ENCODE measurements at regions not wholly inside any gene's neighbourhood (a gene's known extent, or its start where the extent isn't known, plus 50 kb on each side); places are given as distances from the start of the nearest gene placed in this dataset.
"Not testable (repeated sequence)": the region's sequence is repeated elsewhere in the genome, so short reads cannot be mapped to it uniquely, and the experiment has no call there.

GRCh38 chrX:122004127-122004526, 956.7 kb downstream of the GLUD2 start:
- peak; percentile 77 for DNase-seq (ENCODE audit: low spot score)

- no peak for DNase-seq (ENCODE audit: low spot score)
These were observed 979.3 kb downstream of the GLUD2 start for GRCh38 chrX:122026665-122027064.

- no peak for DNase-seq (ENCODE audit: low spot score)
These were observed 998.8 kb downstream of the GLUD2 start for GRCh38 chrX:122046226-122046625.

- DNase-seq (ENCODE audit: low spot score) = peak; percentile 74
These were observed 999.4 kb downstream of the GLUD2 start for GRCh38 chrX:122046815-122047214.

- DNase-seq (ENCODE audit: low spot score) = no peak
These were observed 999.9 kb downstream of the GLUD2 start for GRCh38 chrX:122047261-122047660.

GRCh38 chrX:122055460-122055859, 1008.0 kb downstream of the GLUD2 start:
- DNase-seq (ENCODE audit: low spot score) = no peak

- no peak for DNase-seq (ENCODE audit: low spot score)
These were observed 1008.7 kb downstream of the GLUD2 start for GRCh38 chrX:122055979-122056715.

- DNase-seq (ENCODE audit: low spot score) = no peak
These were observed 1028.8 kb downstream of the GLUD2 start for GRCh38 chrX:122076241-122076640.

- no peak for DNase-seq (ENCODE audit: low spot score)
These were observed 1030.7 kb downstream of the GLUD2 start for GRCh38 chrX:122078079-122078478.

- DNase-seq (ENCODE audit: low spot score) = no peak
These were observed 1039.9 kb downstream of the GLUD2 start for GRCh38 chrX:122087341-122087740.

GRCh38 chrX:122091571-122091970, 1044.2 kb downstream of the GLUD2 start:
- DNase-seq (ENCODE audit: low spot score) = no peak

GRCh38 chrX:122092360-122092759, 1045.0 kb downstream of the GLUD2 start:
- DNase-seq (ENCODE audit: low spot score) = no peak

- DNase-seq (ENCODE audit: low spot score) = no peak
These were observed 1045.6 kb downstream of the GLUD2 start for GRCh38 chrX:122092978-122093377.

GRCh38 chrX:122094611-122095010, 1047.2 kb downstream of the GLUD2 start:
- no peak for DNase-seq (ENCODE audit: low spot score)

- no peak for DNase-seq (ENCODE audit: low spot score)
These were observed 1066.0 kb downstream of the GLUD2 start for GRCh38 chrX:122113376-122113775.

- DNase-seq (ENCODE audit: low spot score) = no peak
These were observed 1066.5 kb downstream of the GLUD2 start for GRCh38 chrX:122113896-122114295.

- no peak for DNase-seq (ENCODE audit: low spot score)
These were observed 1068.2 kb downstream of the GLUD2 start for GRCh38 chrX:122115604-122116003.

GRCh38 chrX:122119361-122119760, 1064.7 kb upstream of the GRIA3 start:
- no peak for DNase-seq (ENCODE audit: low spot score)

GRCh38 chrX:122122274-122122673, 1061.8 kb upstream of the GRIA3 start:
- DNase-seq (ENCODE audit: low spot score) = no peak

GRCh38 chrX:122133478-122133877, 1050.6 kb upstream of the GRIA3 start:
- DNase-seq (ENCODE audit: low spot score) = no peak

GRCh38 chrX:122134291-122134690, 1049.8 kb upstream of the GRIA3 start:
- DNase-seq (ENCODE audit: low spot score) = no peak

GRCh38 chrX:122135070-122135469, 1049.0 kb upstream of the GRIA3 start:
- no peak for DNase-seq (ENCODE audit: low spot score)

- DNase-seq (ENCODE audit: low spot score) = not testable (repeated sequence)
These were observed 1043.9 kb upstream of the GRIA3 start for GRCh38 chrX:122140219-122140618.

- no peak for DNase-seq (ENCODE audit: low spot score)
These were observed 1030.1 kb upstream of the GRIA3 start for GRCh38 chrX:122154019-122154418.
